Liver (tissue), 8 donors: ENCODE measurements at regions not wholly inside any gene's neighbourhood (a gene's known extent, or its start where the extent isn't known, plus 50 kb on each side); places are given as distances from the start of the nearest gene placed in this dataset.

Experiments used
- DNase-seq: peaks from one replicate; pipeline ENCODE4 v3.0.0-alpha.2; 2017; ENCODE audit warnings: low spot score
- H3K27ac ChIP-seq, 2 donors: one replicate each; pipeline ENCODE4 v1.7.0; 2013; ENCODE audit warnings: inconsistent platforms in 2 of 2, low read length in 2 of 2, control low read depth in 1 of 2, low read depth in 1 of 2, mild to moderate bottlenecking in 1 of 2
- H3K27me3 ChIP-seq, 4 donors: one replicate each; pipeline versions ENCODE4 v1.6.1 to v1.7.0; 2013; ENCODE audit warnings: low read length in 3 of 4, inconsistent platforms in 1 of 4, mild to moderate bottlenecking in 1 of 4, moderate library complexity in 1 of 4; ENCODE audit not compliant: control insufficient read depth in 4 of 4, insufficient read depth in 4 of 4
- H3K36me3 ChIP-seq, 4 donors: one replicate each; pipeline versions ENCODE4 v1.6.1 to v1.7.0; 2013; ENCODE audit warnings: low read length in 3 of 4, mild to moderate bottlenecking in 3 of 4, low read depth in 1 of 4, moderate library complexity in 1 of 4; ENCODE audit not compliant: control insufficient read depth in 4 of 4, insufficient read depth in 3 of 4
- H3K4me1 ChIP-seq, 4 donors: one replicate each; pipeline versions ENCODE4 v1.6.1 to v1.7.0; 2013; ENCODE audit warnings: low read length in 3 of 4, mild to moderate bottlenecking in 3 of 4, moderate library complexity in 1 of 4; ENCODE audit not compliant: control insufficient read depth in 4 of 4, insufficient read depth in 4 of 4
- H3K4me3 ChIP-seq, 3 donors: one replicate each; pipeline versions ENCODE4 v1.6.1 to v1.7.0; 2013; ENCODE audit warnings: low read length in 3 of 3, control low read depth in 1 of 3, low read depth in 1 of 3, mild to moderate bottlenecking in 1 of 3
- H3K9ac ChIP-seq, 2 donors: one replicate each; pipeline ENCODE4 v1.7.0; 2013; ENCODE audit warnings: low read length in 2 of 2, mild to moderate bottlenecking in 2 of 2, moderate library complexity in 2 of 2, control low read depth in 1 of 2, low read depth in 1 of 2
- H3K9me3 ChIP-seq, 4 donors: one replicate each; pipeline versions ENCODE4 v1.6.1 to v1.7.0; 2013; ENCODE audit warnings: low read length in 3 of 4; ENCODE audit not compliant: control insufficient read depth in 4 of 4
- ATF3 ChIP-seq: IDR thresholded peaks from 2 replicates; pipeline ENCODE4 v1.6.1; 2016; ENCODE audit warnings: antibody characterized with exemption
- CTCF ChIP-seq: fragments of 150-350 bp; IDR thresholded peaks from 2 replicates; pipeline ENCODE4 v1.5.1; 2017; ENCODE audit warnings: improper control_type of control experiment, low read depth, low read length; ENCODE audit not compliant: missing input control
- EGR1 ChIP-seq, 2 donors: IDR thresholded peaks; 2 replicates each; pipeline ENCODE4 v1.6.1; 2016 to 2018; ENCODE audit warnings: antibody characterized with exemption in 2 of 2, low read depth in 2 of 2
- FOXA1 ChIP-seq: IDR thresholded peaks from 2 replicates; pipeline ENCODE4 v1.6.1; 2016; ENCODE audit warnings: antibody characterized with exemption
- FOXA2 ChIP-seq: IDR thresholded peaks from 2 replicates; pipeline ENCODE4 v1.6.1; 2016; ENCODE audit warnings: antibody characterized with exemption
- GABPA ChIP-seq, 2 donors: IDR thresholded peaks in 1 of 2; conservative IDR thresholded peaks in 1 of 2; 2 replicates each; pipeline ENCODE4 v1.6.1; 2016; ENCODE audit warnings: antibody characterized with exemption in 2 of 2, mild to moderate bottlenecking in 1 of 2, moderate library complexity in 1 of 2
- HNF4A ChIP-seq, 2 donors: conservative IDR thresholded peaks; 2 replicates each; pipeline ENCODE4 v1.6.1; 2016; ENCODE audit warnings: antibody characterized with exemption in 2 of 2, mild to moderate bottlenecking in 2 of 2
- HNF4G ChIP-seq: IDR thresholded peaks from 2 replicates; pipeline ENCODE4 v1.6.1; 2016; ENCODE audit warnings: antibody characterized with exemption
- JUND ChIP-seq, 2 donors: IDR thresholded peaks; 2 replicates each; pipeline ENCODE4 v1.6.1; 2016; ENCODE audit warnings: antibody characterized with exemption in 2 of 2
- MAX ChIP-seq: IDR thresholded peaks from 2 replicates; pipeline ENCODE4 v1.6.1; 2016; ENCODE audit warnings: antibody characterized with exemption
- NR2F2 ChIP-seq: IDR thresholded peaks from 2 replicates; pipeline ENCODE4 v1.6.1; 2016; ENCODE audit warnings: antibody characterized with exemption
- RAD21 ChIP-seq, 2 donors: IDR thresholded peaks; 2 replicates each; pipeline ENCODE4 v1.6.1; 2016; ENCODE audit warnings: antibody characterized with exemption in 2 of 2, mild to moderate bottlenecking in 2 of 2
- REST ChIP-seq: IDR thresholded peaks from 2 replicates; pipeline ENCODE4 v1.6.1; 2016; ENCODE audit warnings: antibody characterized with exemption, mild to moderate bottlenecking
- RXRA ChIP-seq, 2 donors: IDR thresholded peaks; 2 replicates each; pipeline ENCODE4 v1.6.1; 2017 to 2018; ENCODE audit warnings: antibody characterized with exemption in 2 of 2, mild to moderate bottlenecking in 1 of 2
- SP1 ChIP-seq: IDR thresholded peaks from 2 replicates; pipeline ENCODE4 v1.6.1; 2018; ENCODE audit warnings: antibody characterized with exemption, mild to moderate bottlenecking
- TAF1 ChIP-seq: conservative IDR thresholded peaks from 2 replicates; pipeline ENCODE4 v1.6.1; 2016; ENCODE audit warnings: antibody characterized with exemption, mild to moderate bottlenecking
- YY1 ChIP-seq: IDR thresholded peaks from 2 replicates; pipeline ENCODE4 v1.6.1; 2016; ENCODE audit warnings: antibody characterized with exemption, mild to moderate bottlenecking
- ZBTB33 ChIP-seq: IDR thresholded peaks from 2 replicates; pipeline ENCODE4 v1.6.1; 2016; ENCODE audit warnings: antibody characterized with exemption
- WGBS: extraction: QIAGEN DNeasy Blood & Tissue Kit; methylation state at CpG from one replicate; pipeline ENCODE4 v1.1.7; 2013; 5-methylcytosine and 5-hydroxymethylcytosine counted together
- donor health status: healthy.
- donor health status: healthy.
- donor health status: healthy.
- donor health status: healthy.
- donor health status: healthy.

- Histone ChIP-seq H3K27ac (no peak overlapping the region), H3K4me3 (no peak overlapping the region), H3K9ac (peak overlapping the region in 1 of 2 donors; percentile 23), H3K27me3 (no peaks in the 10 kb centered on the region), H3K4me1 (peaks cover 3 to 8% (median 5%) of the 10 kb centered on the region in 4 donors), H3K36me3 (no peaks in the 10 kb centered on the region), H3K9me3 (no peaks in the 10 kb centered on the region)
- no peak for DNase-seq
- 53% methylated on average over 3 of the region's 3 CpGs for WGBS
- TF ChIP-seq FOXA1 (no peak), RAD21 (IDR thresholded peaks at IDR 0.05) (no peak), GABPA (IDR thresholded peaks at IDR 0.05 in 1 of 2, conservative IDR thresholded peaks at IDR 0.05 in 1 of 2) (no peak), CTCF (no peak), HNF4G (no peak), NR2F2 (no peak), FOXA2 (no peak), YY1 (no peak), MAX (no peak), EGR1 (IDR thresholded peaks at IDR 0.05; ENCODE audit: low read depth in 2 of 2) (no peak), JUND (IDR thresholded peaks at IDR 0.05) (no peak), RXRA (IDR thresholded peaks at IDR 0.05) (no peak), SP1 (no peak), ZBTB33 (no peak), TAF1 (no peak), REST (no peak), ATF3 (no peak), HNF4A (conservative IDR thresholded peaks at IDR 0.05) (no peak)
Observed at GRCh38 chr6:139588076-139588639, 213.7 kb upstream of the CITED2 start.
